ENCODE measurements at regions not wholly inside any gene's neighbourhood (a gene's known extent, or its start where the extent isn't known, plus 50 kb on each side); places are given as distances from the start of the nearest gene placed in this dataset.

DNA sequence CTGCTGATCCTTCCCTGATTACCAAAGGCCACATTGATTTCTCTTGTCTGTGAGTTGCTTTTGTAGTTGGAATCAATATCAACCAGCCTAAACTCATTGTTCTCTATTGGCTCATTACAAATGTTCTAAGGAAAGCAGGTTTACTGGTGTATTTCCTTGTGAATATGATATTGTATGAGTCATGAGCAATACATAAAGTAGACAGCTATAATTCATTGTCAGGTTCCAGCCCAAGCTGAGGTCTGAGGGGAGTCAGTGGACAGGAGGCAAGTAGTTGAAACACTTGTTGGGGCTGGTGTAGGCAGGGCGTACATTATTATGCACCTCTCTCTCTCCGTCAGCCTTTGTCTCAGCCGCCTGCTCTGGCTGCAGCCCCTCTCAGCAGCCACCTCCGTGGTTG lies 451.7 kb downstream of the IPMK start:
- TF ChIP-seq, protein P1, sequence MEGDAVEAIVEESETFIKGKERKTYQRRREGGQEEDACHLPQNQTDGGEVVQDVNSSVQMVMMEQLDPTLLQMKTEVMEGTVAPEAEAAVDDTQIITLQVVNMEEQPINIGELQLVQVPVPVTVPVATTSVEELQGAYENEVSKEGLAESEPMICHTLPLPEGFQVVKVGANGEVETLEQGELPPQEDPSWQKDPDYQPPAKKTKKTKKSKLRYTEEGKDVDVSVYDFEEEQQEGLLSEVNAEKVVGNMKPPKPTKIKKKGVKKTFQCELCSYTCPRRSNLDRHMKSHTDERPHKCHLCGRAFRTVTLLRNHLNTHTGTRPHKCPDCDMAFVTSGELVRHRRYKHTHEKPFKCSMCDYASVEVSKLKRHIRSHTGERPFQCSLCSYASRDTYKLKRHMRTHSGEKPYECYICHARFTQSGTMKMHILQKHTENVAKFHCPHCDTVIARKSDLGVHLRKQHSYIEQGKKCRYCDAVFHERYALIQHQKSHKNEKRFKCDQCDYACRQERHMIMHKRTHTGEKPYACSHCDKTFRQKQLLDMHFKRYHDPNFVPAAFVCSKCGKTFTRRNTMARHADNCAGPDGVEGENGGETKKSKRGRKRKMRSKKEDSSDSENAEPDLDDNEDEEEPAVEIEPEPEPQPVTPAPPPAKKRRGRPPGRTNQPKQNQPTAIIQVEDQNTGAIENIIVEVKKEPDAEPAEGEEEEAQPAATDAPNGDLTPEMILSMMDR (IDR thresholded peaks at IDR 0.05; ENCODE audit: insufficient read depth in 1 of 2, low read depth in 1 of 2, low read length in 1 of 2, severe bottlenecking in 1 of 2, unreplicated experiment in 1 of 2) = no peak
- DNase-seq = no peak
- no peaks in the 10 kb centered on the region for H3K36me3 ChIP-seq (ENCODE audit: control insufficient read depth, insufficient read depth, low read length)
- ChIA-PET POLR2A (no interaction called here), CTCF (no interaction called here)
- H3K27me3 Mint-ChIP-seq (ENCODE audit: insufficient read depth, unreplicated experiment) = no peaks in the 10 kb centered on the region
- no peaks in the 10 kb centered on the region for H3K9me3 ChIP-seq
- no TSS peak for BruUV-seq (replicated peaks)
- no peak overlapping the region for H3K4me3 Mint-ChIP-seq (ENCODE audit: unreplicated experiment)
- no peaks in the 10 kb centered on the region for H3K4me1 ChIP-seq
- intact Hi-C loops (cut with micrococcal nuclease; ENCODE audit: unreplicated experiment) = no loop called here
- no peak overlapping the region for H3K4me3 ChIP-seq (ENCODE audit: low read depth, low read length)
- no peaks in the 10 kb centered on the region for H3K27me3 ChIP-seq (replicated peaks; ENCODE audit: control insufficient read depth, insufficient read depth, low read length)
- H3K4me1 Mint-ChIP-seq (ENCODE audit: low read depth, unreplicated experiment) = no peaks in the 10 kb centered on the region
- no peaks in the 10 kb centered on the region for H3K36me3 Mint-ChIP-seq (ENCODE audit: insufficient read depth, unreplicated experiment)
- no peak overlapping the region for H3K27ac Mint-ChIP-seq (ENCODE audit: unreplicated experiment)
- H3K9me3 Mint-ChIP-seq (ENCODE audit: unreplicated experiment) = no peaks in the 10 kb centered on the region

GRCh38 chr10:57809961-57810360 lies 457.7 kb downstream of the IPMK start:
- TF ChIP-seq, protein P1 (IDR thresholded peaks at IDR 0.05; ENCODE audit: insufficient read depth in 1 of 2, low read depth in 1 of 2, low read length in 1 of 2, severe bottlenecking in 1 of 2, unreplicated experiment in 1 of 2) = no peak

DNA sequence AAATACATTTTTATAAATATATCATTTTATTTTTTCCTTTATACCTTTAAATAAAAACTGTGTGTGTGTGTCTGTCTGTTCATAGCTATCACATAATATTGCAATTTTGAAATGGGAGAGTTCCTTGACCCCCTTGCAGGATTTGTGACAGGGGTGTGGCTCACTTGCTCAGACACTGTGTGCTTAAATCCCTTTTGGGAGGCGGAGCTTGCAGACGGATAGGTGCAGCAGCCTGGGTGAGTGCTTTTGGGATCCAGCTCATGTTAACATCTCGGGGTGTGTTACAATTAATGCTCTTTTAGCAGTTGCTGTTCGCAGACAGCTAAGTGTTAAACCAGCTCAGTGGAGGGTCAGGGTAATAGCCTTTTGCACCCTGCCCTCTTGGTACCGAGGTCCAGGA lies 459.8 kb downstream of the IPMK start:
- H3K27ac Mint-ChIP-seq (ENCODE audit: unreplicated experiment) = no peak overlapping the region
- H3K4me1 Mint-ChIP-seq (ENCODE audit: low read depth, unreplicated experiment) = no peaks in the 10 kb centered on the region
- intact Hi-C loops (cut with micrococcal nuclease; ENCODE audit: unreplicated experiment) = no loop called here
- no peaks in the 10 kb centered on the region for H3K36me3 Mint-ChIP-seq (ENCODE audit: insufficient read depth, unreplicated experiment)
- no peak overlapping the region for H3K4me3 ChIP-seq (ENCODE audit: low read depth, low read length)
- POLR2A ChIA-PET = no interaction called here
- H3K4me3 Mint-ChIP-seq (ENCODE audit: unreplicated experiment) = no peak overlapping the region
- H3K4me1 ChIP-seq = no peaks in the 10 kb centered on the region
- H3K27me3 ChIP-seq (replicated peaks; ENCODE audit: control insufficient read depth, insufficient read depth, low read length) = no peaks in the 10 kb centered on the region
- H3K9me3 Mint-ChIP-seq (ENCODE audit: unreplicated experiment) = no peaks in the 10 kb centered on the region
- no peaks in the 10 kb centered on the region for H3K9me3 ChIP-seq
- peaks cover 8% of the 10 kb centered on the region for H3K27me3 Mint-ChIP-seq (ENCODE audit: insufficient read depth, unreplicated experiment)
- CTCF ChIA-PET = no interaction called here
- H3K36me3 ChIP-seq (ENCODE audit: control insufficient read depth, insufficient read depth, low read length) = no peaks in the 10 kb centered on the region
- BruUV-seq (replicated peaks) = no TSS peak
- TF ChIP-seq, protein P1 (IDR thresholded peaks at IDR 0.05; ENCODE audit: insufficient read depth in 1 of 2, low read depth in 1 of 2, low read length in 1 of 2, severe bottlenecking in 1 of 2, unreplicated experiment in 1 of 2) = no peak
- DNase-seq = no peak

More at GRCh38 chr10:57809961-57810360, 457.7 kb downstream of the IPMK start:
- BruUV-seq (replicated peaks) = no TSS peak
- no peaks in the 10 kb centered on the region for H3K4me1 Mint-ChIP-seq (ENCODE audit: low read depth, unreplicated experiment)
- ChIA-PET POLR2A (no interaction called here), CTCF (no interaction called here)
- no peaks in the 10 kb centered on the region for H3K27me3 ChIP-seq (replicated peaks; ENCODE audit: control insufficient read depth, insufficient read depth, low read length)
- no peak overlapping the region for H3K4me3 Mint-ChIP-seq (ENCODE audit: unreplicated experiment)
- H3K27me3 Mint-ChIP-seq (ENCODE audit: insufficient read depth, unreplicated experiment) = peaks cover 5% of the 10 kb centered on the region
- no peaks in the 10 kb centered on the region for H3K9me3 ChIP-seq
- no peak overlapping the region for H3K4me3 ChIP-seq (ENCODE audit: low read depth, low read length)
- H3K4me1 ChIP-seq = no peaks in the 10 kb centered on the region
- H3K9me3 Mint-ChIP-seq (ENCODE audit: unreplicated experiment) = no peaks in the 10 kb centered on the region
- intact Hi-C loops (cut with micrococcal nuclease; ENCODE audit: unreplicated experiment) = no loop called here
- DNase-seq = no peak
- H3K36me3 ChIP-seq (ENCODE audit: control insufficient read depth, insufficient read depth, low read length) = no peaks in the 10 kb centered on the region
- no peaks in the 10 kb centered on the region for H3K36me3 Mint-ChIP-seq (ENCODE audit: insufficient read depth, unreplicated experiment)
- H3K27ac Mint-ChIP-seq (ENCODE audit: unreplicated experiment) = no peak overlapping the region

Measured in Caco-2 (cell line).